ENCODE measurements at regions not wholly inside any gene's neighbourhood (a gene's known extent, or its start where the extent isn't known, plus 50 kb on each side); places are given as distances from the start of the nearest gene placed in this dataset.

DNA sequence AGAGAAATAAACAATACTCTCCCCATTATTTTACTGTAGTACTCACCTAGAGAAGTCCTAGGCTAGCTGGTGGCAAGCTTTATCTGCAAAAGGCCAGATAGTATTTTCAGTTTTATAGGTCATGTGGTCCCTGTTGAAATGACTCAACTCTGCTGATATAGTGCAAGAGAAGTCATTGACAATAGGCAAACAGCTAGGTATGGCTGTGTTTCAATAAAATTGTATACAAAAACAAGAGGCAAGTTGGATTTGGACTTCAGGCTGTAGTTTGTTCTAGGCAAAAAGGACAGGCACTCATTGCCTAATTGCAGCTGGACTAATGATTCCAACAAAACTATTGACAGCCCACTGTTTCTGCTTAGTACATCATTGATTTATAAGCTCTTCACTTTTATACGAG is 328.0 kb upstream of the PDZRN3 start:
- CTCF ChIA-PET = no interaction called here
- DNase-seq (ENCODE audit: low spot score) = no peak
- POLR2A ChIA-PET = no interaction called here
- Mint-ChIP-seq H3K27ac (no peak overlapping the region), H3K4me3 (no peak overlapping the region), H3K27me3 (ENCODE audit: low read depth) (no peaks in the 10 kb centered on the region), H3K36me3 (no peaks in the 10 kb centered on the region; the same call in 1 of the 2 replicates), H3K4me1 (peaks cover 16% of the 10 kb centered on the region), H3K9me3 (peaks cover 8% of the 10 kb centered on the region)
- ATAC-seq = no peak
- TF ChIP-seq, protein P1, sequence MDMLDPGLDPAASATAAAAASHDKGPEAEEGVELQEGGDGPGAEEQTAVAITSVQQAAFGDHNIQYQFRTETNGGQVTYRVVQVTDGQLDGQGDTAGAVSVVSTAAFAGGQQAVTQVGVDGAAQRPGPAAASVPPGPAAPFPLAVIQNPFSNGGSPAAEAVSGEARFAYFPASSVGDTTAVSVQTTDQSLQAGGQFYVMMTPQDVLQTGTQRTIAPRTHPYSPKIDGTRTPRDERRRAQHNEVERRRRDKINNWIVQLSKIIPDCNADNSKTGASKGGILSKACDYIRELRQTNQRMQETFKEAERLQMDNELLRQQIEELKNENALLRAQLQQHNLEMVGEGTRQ (CRISPR knock-in tag; IDR thresholded peaks at IDR 0.05) = no peak
- TF ChIP-seq ETV6 (CRISPR knock-in tag; IDR thresholded peaks at IDR 0.05) (no peak), ZNF219 (CRISPR knock-in tag; IDR thresholded peaks at IDR 0.05; ENCODE audit: borderline replicate concordance) (no peak), GRHL2 (CRISPR knock-in tag; IDR thresholded peaks at IDR 0.05; ENCODE audit: insufficient replicate concordance, severe bottlenecking) (no peak), ZNF396 (CRISPR knock-in tag; IDR thresholded peaks at IDR 0.05; ENCODE audit: borderline replicate concordance) (no peak), ESRRA (CRISPR knock-in tag; IDR thresholded peaks at IDR 0.05; ENCODE audit: borderline replicate concordance) (no peak), FOXJ3 (CRISPR knock-in tag; IDR thresholded peaks at IDR 0.05; ENCODE audit: borderline replicate concordance) (no peak), ZNF232 (CRISPR knock-in tag; IDR thresholded peaks at IDR 0.05) (no peak), ELF4 (CRISPR knock-in tag; IDR thresholded peaks at IDR 0.05; ENCODE audit: low read depth) (no peak), TEAD1 (CRISPR knock-in tag; IDR thresholded peaks at IDR 0.05) (no peak)
- TF ChIP-seq, protein P2, sequence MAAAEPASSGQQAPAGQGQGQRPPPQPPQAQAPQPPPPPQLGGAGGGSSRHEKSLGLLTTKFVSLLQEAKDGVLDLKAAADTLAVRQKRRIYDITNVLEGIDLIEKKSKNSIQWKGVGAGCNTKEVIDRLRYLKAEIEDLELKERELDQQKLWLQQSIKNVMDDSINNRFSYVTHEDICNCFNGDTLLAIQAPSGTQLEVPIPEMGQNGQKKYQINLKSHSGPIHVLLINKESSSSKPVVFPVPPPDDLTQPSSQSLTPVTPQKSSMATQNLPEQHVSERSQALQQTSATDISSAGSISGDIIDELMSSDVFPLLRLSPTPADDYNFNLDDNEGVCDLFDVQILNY (CRISPR knock-in tag; IDR thresholded peaks at IDR 0.05) = no peak
- TF ChIP-seq, protein P3, sequence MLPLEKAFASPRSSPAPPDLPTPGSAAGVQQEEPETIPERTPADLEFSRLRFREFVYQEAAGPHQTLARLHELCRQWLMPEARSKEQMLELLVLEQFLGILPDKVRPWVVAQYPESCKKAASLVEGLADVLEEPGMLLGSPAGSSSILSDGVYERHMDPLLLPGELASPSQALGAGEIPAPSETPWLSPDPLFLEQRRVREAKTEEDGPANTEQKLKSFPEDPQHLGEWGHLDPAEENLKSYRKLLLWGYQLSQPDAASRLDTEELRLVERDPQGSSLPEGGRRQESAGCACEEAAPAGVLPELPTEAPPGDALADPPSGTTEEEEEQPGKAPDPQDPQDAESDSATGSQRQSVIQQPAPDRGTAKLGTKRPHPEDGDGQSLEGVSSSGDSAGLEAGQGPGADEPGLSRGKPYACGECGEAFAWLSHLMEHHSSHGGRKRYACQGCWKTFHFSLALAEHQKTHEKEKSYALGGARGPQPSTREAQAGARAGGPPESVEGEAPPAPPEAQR (CRISPR knock-in tag; IDR thresholded peaks at IDR 0.05) = no peak
- TF ChIP-seq, protein P4, sequence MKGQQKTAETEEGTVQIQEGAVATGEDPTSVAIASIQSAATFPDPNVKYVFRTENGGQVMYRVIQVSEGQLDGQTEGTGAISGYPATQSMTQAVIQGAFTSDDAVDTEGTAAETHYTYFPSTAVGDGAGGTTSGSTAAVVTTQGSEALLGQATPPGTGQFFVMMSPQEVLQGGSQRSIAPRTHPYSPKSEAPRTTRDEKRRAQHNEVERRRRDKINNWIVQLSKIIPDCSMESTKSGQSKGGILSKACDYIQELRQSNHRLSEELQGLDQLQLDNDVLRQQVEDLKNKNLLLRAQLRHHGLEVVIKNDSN (CRISPR knock-in tag; IDR thresholded peaks at IDR 0.05) = no peak
- TF ChIP-seq, protein P5, sequence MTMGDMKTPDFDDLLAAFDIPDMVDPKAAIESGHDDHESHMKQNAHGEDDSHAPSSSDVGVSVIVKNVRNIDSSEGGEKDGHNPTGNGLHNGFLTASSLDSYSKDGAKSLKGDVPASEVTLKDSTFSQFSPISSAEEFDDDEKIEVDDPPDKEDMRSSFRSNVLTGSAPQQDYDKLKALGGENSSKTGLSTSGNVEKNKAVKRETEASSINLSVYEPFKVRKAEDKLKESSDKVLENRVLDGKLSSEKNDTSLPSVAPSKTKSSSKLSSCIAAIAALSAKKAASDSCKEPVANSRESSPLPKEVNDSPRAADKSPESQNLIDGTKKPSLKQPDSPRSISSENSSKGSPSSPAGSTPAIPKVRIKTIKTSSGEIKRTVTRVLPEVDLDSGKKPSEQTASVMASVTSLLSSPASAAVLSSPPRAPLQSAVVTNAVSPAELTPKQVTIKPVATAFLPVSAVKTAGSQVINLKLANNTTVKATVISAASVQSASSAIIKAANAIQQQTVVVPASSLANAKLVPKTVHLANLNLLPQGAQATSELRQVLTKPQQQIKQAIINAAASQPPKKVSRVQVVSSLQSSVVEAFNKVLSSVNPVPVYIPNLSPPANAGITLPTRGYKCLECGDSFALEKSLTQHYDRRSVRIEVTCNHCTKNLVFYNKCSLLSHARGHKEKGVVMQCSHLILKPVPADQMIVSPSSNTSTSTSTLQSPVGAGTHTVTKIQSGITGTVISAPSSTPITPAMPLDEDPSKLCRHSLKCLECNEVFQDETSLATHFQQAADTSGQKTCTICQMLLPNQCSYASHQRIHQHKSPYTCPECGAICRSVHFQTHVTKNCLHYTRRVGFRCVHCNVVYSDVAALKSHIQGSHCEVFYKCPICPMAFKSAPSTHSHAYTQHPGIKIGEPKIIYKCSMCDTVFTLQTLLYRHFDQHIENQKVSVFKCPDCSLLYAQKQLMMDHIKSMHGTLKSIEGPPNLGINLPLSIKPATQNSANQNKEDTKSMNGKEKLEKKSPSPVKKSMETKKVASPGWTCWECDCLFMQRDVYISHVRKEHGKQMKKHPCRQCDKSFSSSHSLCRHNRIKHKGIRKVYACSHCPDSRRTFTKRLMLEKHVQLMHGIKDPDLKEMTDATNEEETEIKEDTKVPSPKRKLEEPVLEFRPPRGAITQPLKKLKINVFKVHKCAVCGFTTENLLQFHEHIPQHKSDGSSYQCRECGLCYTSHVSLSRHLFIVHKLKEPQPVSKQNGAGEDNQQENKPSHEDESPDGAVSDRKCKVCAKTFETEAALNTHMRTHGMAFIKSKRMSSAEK (CRISPR knock-in tag; IDR thresholded peaks at IDR 0.05; ENCODE audit: borderline replicate concordance) = no peak
- TF ChIP-seq, protein P6, sequence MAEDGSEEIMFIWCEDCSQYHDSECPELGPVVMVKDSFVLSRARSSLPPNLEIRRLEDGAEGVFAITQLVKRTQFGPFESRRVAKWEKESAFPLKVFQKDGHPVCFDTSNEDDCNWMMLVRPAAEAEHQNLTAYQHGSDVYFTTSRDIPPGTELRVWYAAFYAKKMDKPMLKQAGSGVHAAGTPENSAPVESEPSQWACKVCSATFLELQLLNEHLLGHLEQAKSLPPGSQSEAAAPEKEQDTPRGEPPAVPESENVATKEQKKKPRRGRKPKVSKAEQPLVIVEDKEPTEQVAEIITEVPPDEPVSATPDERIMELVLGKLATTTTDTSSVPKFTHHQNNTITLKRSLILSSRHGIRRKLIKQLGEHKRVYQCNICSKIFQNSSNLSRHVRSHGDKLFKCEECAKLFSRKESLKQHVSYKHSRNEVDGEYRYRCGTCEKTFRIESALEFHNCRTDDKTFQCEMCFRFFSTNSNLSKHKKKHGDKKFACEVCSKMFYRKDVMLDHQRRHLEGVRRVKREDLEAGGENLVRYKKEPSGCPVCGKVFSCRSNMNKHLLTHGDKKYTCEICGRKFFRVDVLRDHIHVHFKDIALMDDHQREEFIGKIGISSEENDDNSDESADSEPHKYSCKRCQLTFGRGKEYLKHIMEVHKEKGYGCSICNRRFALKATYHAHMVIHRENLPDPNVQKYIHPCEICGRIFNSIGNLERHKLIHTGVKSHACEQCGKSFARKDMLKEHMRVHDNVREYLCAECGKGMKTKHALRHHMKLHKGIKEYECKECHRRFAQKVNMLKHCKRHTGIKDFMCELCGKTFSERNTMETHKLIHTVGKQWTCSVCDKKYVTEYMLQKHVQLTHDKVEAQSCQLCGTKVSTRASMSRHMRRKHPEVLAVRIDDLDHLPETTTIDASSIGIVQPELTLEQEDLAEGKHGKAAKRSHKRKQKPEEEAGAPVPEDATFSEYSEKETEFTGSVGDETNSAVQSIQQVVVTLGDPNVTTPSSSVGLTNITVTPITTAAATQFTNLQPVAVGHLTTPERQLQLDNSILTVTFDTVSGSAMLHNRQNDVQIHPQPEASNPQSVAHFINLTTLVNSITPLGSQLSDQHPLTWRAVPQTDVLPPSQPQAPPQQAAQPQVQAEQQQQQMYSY (CRISPR knock-in tag; IDR thresholded peaks at IDR 0.05) = no peak
- TF ChIP-seq, protein P7, sequence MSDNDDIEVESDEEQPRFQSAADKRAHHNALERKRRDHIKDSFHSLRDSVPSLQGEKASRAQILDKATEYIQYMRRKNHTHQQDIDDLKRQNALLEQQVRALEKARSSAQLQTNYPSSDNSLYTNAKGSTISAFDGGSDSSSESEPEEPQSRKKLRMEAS (CRISPR knock-in tag; IDR thresholded peaks at IDR 0.05) = no peak
